Left ventricle myocardium inferior (tissue), 1 donor: ENCODE measurements at regions not wholly inside any gene's neighbourhood (a gene's known extent, or its start where the extent isn't known, plus 50 kb on each side); places are given as distances from the start of the nearest gene placed in this dataset.

Source experiments
- DNase-seq: peaks from one replicate; pipeline ENCODE4 v3.0.0-alpha.2; 2020
- H3K27ac ChIP-seq: fragments of 200-600 bp; replicated peaks from 2 replicates; pipeline ENCODE4 v1.8.0; 2021
- H3K27me3 ChIP-seq: fragments of 200-600 bp; 2 replicates; pipeline ENCODE4 v1.8.0; 2021; ENCODE audit warnings: low read depth
- H3K36me3 ChIP-seq: fragments of 200-600 bp; 2 replicates; pipeline ENCODE4 v1.8.0; 2021
- H3K4me1 ChIP-seq: fragments of 200-600 bp; 2 replicates; pipeline ENCODE4 v1.8.0; 2021
- H3K4me3 ChIP-seq: fragments of 200-600 bp; 2 replicates; pipeline ENCODE4 v1.8.0; 2021; ENCODE audit warnings: mild to moderate bottlenecking, moderate library complexity
- H3K9me3 ChIP-seq: fragments of 200-600 bp; replicated peaks from 2 replicates; pipeline ENCODE4 v1.8.0; 2021
- CTCF ChIP-seq: fragments of 200-600 bp; IDR thresholded peaks from 2 replicates; pipeline ENCODE4 v1.8.0; 2021; ENCODE audit warnings: antibody characterized with exemption, mild to moderate bottlenecking, borderline replicate concordance
- intact Hi-C: fragments of 100-400 bp; cut with micrococcal nuclease; formaldehyde crosslinking; loops from one replicate; pipeline ENCODE4 v1.11.0; 2022
- donor health status: DM: no; HTN: yes; CAD: no; lungs with severe emphysema.

- no peak for TF ChIP-seq CTCF
- Histone ChIP-seq H3K4me1 (peaks cover 14% of the 10 kb centered on the region), H3K4me3 (no peak overlapping the region)
These were observed 157.3 kb upstream of the LDB2 start for GRCh38 chr4:17055788-17056187.

GRCh38 chr4:17045866-17046265, 147.4 kb upstream of the LDB2 start:
- H3K9me3 ChIP-seq: peaks cover 9% of the 10 kb centered on the region
- no peaks in the 10 kb centered on the region for H3K4me1 ChIP-seq
- TF ChIP-seq CTCF: no peak
- intact Hi-C loops: no loop called here
- H3K36me3 ChIP-seq: no peaks in the 10 kb centered on the region
- no peak for DNase-seq
- no peak overlapping the region for H3K27ac ChIP-seq
- no peaks in the 10 kb centered on the region for H3K27me3 ChIP-seq
- H3K4me3 ChIP-seq: no peak overlapping the region

More at GRCh38 chr4:17055788-17056187, 157.3 kb upstream of the LDB2 start:
- Histone ChIP-seq H3K9me3 (no peaks in the 10 kb centered on the region), H3K36me3 (no peaks in the 10 kb centered on the region), H3K27ac (no peak overlapping the region), H3K27me3 (no peaks in the 10 kb centered on the region)
- no peak for DNase-seq
- intact Hi-C loops: no loop called here

GRCh38 chr4:17038510-17039176, 140.2 kb upstream of the LDB2 start:
- Histone ChIP-seq H3K27me3 (no peaks in the 10 kb centered on the region), H3K4me1 (no peaks in the 10 kb centered on the region), H3K9me3 (no peaks in the 10 kb centered on the region), H3K27ac (no peak overlapping the region), H3K4me3 (no peak overlapping the region), H3K36me3 (no peaks in the 10 kb centered on the region)
- TF ChIP-seq CTCF: no peak
- no peak for DNase-seq
- intact Hi-C loops: no loop called here

- Histone ChIP-seq H3K4me1 (no peaks in the 10 kb centered on the region), H3K9me3 (no peaks in the 10 kb centered on the region), H3K27ac (no peak overlapping the region), H3K27me3 (no peaks in the 10 kb centered on the region), H3K36me3 (no peaks in the 10 kb centered on the region), H3K4me3 (no peak overlapping the region)
- no peak for TF ChIP-seq CTCF
- DNase-seq: no peak
- intact Hi-C loops: no loop called here
These were observed 135.3 kb upstream of the LDB2 start for GRCh38 chr4:17033768-17034181.

- no peaks in the 10 kb centered on the region for H3K36me3 ChIP-seq
- TF ChIP-seq CTCF: no peak
- H3K9me3 ChIP-seq: no peaks in the 10 kb centered on the region
- no peak overlapping the region for H3K4me3 ChIP-seq
- H3K27ac ChIP-seq: no peak overlapping the region
- intact Hi-C loops: no loop called here
- H3K27me3 ChIP-seq: no peaks in the 10 kb centered on the region
- no peaks in the 10 kb centered on the region for H3K4me1 ChIP-seq
- DNase-seq: no peak
These were observed 134.8 kb upstream of the LDB2 start for GRCh38 chr4:17033025-17033767.
